ENCODE measurements at regions not wholly inside any gene's neighbourhood (a gene's known extent, or its start where the extent isn't known, plus 50 kb on each side); places are given as distances from the start of the nearest gene placed in this dataset.
A peak's percentile ranks its signal among the peaks of the same experiment; 100 is the strongest.

DNA sequence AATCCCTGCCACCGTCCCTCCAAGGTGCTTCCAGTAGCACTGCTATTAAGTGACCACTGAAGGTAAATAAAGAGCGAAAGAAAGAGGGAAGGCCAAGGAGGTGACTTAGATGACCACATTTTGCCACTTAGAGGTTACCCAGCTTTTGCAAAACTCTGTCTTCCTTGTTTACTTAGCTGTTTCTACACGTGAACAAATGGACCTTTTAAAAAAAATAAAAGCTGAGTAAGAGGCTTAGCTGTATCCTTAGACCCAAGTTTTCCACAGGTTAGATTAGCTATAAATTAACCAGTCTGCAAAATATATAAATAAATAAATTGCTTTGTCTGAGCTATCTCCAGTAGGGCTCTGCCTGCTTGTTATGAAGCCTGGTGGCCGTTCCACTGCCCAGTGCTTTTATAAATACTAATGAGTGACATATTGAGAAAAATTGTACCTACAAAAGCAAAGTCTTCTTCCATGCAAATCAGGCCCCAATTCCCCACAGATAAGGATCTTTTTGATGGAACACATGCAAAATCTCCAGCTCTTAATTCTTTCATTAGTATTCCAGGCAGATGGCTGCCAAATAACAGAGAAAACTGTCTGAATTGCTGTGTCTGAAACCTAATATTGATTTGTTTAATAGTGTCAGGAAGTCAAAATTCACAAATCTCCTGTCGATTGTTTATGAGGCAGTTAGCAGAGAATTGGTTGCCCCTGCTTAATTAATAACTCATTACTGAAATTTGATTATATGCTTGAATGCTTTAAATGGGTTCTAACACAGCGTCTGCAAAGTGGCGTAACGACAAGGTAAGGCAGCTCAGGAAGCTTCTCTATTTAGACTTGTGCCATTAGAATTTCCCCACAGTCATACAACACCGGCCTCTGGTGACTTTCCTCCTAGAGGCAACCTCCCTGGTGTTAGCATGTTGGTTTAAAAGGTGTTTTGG, 176.7 kb downstream of the EMX2 start:
- no peak for DNase-seq

DNA sequence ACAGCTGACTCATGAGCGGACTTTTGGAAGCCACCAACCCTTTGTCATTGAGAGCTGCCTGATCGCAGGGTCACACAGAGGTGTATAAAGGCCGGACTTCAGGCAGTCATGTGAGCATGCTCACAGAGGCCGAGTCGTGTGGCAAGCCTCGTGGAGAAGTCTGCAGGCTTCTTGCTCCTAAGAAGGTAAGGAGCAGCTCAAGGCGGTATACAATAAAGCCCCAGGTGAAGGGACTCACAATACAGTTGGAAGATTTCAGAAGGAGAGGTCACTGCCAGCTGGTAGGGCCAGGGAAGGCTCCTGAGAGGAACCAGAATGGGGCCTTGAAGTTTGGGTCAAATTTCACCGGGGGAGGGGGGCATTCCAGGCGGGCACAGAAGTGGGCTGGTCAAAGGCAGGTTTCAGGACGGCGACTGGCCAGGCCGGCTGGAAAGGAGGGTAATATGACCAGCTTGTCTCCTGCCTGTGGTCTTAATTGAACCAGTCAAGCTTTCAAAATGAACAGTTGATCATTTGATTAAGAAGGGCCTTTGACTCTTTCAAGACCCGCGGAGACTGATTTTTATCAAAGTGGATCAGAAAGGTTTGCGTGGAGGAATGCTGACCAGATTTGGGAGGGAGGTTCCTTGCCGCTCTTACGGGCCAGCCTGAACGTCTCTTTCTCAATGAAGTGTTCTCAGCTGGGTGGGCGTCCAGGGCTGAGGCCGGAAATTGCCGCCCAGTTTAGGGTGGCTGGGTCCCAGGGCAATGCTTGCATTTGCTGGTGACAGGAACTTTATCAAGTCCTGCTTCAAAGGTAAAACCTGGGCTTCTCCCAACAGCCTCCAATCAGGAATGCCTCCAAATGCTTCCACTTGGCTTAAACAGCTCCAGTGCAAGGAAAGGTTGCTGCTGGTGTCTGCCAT, 178.6 kb downstream of the EMX2 start:
- no peak for DNase-seq

DNA sequence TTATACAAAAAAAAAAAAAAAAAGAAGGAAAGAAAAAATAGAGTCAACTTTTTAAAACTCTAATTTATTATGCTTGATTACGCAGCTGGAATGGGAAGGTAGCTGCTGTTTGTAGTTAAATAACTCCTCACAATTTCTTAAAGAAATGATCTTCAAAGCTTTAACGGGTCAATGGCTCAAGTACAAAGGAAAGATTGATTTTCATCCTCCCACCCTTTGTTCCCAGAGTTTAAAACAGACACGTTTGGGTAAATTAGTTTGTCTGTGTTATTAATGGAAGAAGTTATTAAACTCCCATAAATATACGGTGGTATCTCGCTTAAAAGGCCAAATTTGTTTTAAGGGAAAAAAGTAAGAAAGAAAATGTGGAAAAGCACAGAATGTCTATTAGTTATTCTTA, 179.3 kb downstream of the EMX2 start:
- DNase-seq = no peak

DNA sequence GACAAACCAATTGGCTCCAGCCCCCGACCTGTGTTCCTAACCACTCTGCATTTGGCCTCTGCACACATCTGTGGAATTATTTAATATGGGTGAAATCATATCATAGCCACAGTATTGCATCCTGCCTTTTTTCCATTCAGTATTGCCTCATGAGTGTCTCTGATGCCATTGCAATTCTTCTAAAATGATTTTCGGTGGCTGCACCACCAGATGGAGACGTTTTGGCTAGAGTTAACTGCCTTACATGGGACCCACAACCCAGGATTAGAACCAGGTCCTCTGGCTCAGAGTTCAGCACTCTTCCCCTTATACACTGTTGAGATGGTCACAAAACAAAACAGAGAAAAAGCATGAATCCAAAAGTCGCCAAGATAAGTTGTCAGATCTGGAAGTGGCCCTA, 180.8 kb downstream of the EMX2 start:
- no peak for DNase-seq

DNA sequence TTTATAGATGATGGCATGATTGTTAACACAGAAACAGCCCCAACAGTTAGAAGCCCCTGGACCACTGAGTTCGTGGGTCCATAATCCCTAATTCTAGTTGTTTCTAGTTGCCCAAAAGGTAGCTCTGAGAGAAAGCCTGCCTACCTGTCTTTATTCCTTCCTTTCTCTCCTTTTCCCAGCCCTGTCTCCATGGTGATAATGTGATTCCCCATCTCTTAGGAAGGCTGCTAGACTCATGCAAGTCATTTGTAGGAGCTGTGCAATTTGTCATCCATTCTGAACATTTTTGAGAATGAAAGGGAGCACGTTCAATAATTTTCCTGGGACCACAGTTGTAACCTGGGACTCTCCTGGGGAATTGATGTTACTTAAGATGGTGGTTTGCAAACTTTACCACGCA, 183.4 kb downstream of the EMX2 start:
- DNase-seq = no peak

DNA sequence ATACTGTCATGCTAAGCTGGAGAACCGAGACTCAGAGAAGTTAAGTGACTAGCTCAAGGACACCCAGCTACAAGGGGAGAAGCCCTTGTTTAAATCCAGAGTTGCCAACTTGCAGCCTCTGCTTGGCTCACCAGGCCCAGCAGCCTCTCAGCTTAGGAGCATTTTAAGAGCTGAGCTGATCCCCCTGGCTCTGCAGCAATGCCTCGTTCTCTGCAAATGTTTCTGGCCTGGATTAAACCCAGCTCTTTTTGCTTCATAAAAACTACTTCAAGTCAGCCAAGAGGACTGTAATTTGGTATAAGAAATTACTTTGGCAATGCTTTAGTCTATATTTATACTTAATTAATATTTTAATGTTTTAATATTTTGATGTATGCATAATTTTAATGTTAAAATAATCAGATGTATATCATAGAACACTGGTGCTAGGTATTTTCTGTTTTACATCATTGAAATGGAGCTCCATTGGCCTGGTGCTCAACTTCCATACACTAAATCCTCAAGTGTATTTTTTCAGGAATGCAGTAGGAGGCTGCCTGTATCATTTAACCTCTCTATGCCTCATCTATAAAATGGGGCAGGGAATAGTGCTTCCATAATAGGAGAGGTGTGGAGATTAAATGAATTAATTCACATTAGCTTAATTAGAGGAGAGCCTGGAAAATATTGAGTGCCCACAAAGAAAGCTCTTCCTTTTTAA, 184.2 kb downstream of the EMX2 start:
- no peak for DNase-seq

DNA sequence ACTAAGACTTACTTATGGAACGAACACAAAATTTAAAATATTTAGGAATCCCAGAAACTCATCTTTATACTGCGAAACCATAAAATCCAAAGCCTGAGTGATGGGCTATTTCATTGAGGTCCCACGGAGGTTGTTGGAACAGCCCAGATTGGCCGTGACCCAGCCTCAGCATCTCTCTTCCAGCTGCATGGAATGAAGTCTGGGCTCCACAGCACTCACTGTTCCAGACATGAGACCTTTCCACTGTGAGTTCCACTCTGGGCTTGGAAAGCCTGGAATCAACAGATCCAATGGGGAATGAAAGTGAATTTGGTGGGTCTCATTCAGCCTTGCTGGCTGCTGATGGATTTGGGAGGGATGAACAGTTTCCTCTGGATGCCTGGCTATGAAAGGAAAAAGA, 184.9 kb downstream of the EMX2 start:
- DNase-seq = peak; percentile 24

DNA sequence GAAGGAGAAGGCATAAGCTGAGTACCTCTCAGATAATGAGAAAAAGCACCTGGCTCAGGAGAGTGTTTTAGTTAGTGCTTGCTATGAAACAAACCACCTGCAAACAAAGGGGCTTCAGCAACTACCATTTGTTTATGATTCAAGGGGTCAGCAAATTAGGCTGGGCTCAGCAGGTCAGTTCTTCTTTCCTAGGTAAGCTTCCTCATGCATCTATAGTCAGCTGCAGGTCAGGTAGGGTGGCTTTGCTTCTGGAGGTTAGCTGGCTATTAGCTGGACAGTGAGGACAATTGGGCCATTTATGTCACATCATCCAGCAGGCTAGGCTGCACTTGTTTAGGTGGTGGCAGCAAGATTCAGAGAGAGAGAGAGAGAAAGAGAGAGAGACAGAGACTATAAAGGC, 185.5 kb downstream of the EMX2 start:
- DNase-seq = no peak

DNA sequence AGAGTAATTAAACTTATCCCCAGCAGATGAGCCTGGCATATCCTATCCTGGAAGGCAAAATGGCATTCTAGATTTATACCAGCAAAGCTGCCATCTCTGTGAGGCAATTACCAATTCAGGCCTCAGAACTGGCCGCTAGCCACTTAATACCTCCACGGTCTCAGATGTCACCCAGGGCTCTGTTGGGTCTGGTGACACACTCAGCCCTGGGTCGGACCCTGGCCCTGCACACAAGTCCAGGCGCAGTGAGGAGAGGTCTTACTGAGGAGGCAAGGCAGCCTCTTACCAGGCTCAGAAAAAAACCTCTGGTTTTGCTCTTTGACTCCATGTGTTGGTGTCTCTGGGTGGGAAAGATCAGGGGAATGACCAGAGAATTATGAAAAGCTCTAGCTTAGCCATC, 186.6 kb downstream of the EMX2 start:
- DNase-seq = no peak

DNA sequence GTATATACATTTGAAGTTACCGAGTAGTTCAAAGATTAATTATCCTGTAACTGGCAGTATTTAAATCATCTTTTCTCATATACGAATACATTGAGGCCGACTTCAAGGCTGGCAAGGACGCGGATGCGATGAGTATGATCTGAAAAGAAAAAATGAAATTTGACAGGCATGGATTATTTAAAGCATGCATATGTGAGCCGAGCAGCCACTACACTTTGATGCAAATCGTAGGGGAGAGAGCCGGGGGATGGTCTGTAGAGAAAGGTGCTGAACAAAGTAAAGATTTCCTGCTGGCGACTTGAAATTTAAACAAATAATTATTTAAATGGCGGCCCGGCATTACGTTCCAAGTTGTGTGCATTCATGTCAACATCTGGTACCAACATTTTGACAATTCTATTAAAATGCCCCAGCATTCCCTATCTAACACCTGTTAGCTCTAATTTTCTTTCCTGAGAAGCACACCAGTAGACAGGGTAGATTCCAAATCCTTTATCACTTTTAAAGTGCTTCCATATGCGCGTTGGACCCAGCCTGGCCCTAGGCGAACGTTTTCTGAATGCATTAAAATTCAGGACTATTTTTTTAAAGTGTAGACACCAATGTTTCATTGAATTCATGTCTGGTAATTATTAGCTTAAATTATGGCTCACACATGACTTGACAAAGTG, 188.7 kb downstream of the EMX2 start:
- DNase-seq = no peak

DNA sequence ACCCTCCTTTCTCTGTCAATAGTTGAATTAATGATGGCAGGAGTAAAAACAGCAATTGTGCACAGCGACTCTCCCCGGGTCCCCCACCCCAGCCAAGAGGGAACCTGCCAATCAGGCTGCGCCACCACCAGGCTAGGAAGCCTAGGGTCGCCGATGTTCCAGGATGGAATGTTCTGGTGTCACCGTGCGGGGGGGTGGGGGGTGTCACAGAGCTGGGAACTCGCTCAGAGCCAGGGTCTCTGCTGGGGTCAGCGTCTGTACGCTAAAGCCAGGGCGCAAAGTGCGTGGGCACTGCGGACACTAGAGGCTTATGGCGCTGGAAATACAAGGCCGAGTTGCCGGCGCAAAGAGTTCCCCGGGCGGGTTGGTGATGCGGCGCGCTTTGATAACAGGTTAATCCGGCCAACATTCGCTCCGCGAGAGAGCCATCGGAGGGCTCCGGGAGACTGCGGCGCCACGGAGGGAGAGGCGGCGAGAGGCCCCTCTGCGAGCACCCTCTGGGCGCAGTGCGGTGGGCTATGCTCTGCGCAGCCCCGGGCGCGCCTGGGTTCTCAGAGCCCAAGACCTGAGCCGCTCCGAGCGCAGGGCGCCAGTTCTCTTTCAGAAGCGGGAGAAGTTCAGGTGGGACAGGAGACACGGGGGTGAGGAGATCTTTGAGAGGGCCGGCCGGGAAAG, 192.3 kb downstream of the EMX2 start:
- DNase-seq = no peak

DNA sequence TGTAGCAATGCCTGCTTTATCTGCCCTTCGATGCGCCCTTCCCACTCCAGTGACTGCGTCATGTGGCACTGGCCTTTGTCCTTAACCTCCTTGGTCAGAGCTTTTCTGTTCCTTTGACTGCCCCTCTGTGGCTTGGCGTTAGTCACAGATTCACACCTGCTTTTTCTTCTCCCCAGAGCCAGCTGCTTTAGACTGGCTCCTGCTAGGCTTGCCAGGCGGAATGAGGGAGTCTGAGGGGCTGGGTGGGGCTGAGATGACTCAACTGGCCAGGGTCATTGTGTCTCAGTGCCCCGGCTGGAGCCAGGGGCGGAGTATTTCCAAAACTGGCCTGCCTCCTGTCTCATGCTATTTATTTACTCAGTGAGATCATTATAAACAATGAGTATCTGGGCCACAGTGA, 194.1 kb downstream of the EMX2 start:
- no peak for DNase-seq

DNA sequence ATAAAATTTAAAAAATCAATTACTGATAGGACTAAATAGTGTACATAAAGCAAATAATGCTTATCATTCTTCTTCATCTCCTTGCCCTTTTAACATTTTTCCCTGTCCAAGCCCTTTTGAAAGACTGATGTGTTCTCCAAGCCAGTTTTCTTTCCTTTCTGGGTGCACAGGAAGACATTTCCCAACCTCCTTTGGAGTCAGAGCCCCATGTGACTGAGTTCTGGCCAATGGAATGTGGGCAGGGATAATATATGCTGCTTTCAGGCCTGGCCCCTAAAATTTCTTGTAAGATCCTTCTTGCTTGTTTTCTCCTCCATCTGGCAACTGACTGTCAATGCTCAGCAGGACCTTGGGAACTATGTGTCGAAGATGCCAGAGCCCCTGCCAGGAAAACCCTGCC, 197.5 kb downstream of the EMX2 start:
- DNase-seq = no peak

DNA sequence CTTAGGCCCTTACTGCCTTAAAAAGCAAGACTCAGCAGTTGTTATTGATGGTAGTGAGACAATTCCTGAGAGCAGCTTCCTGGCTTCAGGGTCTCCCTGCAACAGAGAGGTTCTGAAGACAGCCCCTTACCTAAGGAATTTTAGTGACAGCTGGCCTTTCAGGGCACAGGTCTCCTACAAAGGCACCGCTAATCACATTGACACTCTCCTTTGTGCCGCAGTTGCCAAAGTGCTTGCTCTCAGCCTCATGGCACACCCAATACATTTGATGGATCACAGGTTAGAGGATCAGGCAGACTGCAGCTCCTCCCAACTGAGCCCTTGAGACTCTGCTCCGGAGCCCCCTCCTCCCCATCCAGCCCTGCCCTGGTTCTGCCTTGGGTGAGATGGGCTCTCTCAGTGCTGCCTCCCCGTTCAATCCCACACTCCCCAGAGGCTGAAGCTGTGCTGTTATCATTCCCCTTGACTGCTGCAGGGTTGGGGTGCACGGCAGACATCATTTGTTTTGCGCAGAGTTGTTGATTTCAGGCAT, 198.2 kb downstream of the EMX2 start:
- no peak for DNase-seq

DNA sequence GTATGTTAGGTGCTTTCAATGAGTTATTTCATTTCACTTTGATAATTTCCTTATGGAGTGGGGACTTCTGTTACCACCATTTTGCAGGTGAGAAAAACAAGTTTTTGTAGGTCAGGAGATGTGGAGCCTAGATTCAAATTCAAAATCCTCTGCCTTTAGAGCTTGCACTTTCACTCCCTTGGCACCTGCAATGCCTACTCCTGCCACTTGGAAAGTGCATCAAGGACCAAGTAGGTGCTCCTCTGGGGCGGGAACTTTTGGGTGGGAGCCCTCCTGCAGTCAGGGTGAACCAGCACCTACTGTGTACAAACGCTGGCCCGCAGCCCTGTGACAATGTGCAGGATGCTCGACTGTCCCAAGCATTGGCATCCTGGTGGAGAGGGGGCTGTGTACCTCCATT, 199.0 kb downstream of the EMX2 start:
- DNase-seq = no peak

DNA sequence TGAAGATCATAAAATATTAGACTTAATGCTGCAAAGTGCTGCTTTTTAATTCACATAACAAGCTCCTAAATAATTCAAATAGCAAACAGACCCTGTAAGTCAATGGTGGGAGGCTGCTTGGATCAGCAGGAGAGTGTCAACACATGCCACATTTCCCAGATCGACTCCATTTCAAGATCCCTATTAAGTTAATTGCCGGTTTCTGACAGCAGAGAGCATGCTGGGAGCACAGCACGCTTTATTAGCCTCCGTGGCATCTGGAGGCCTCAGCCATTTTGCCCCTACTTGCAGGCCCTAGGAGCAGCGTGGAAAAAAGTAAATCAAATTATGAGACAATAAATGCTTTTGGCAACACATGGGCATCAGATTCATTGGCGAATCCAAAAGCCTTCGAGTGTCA, 201.0 kb downstream of the EMX2 start:
- no peak for DNase-seq

DNA sequence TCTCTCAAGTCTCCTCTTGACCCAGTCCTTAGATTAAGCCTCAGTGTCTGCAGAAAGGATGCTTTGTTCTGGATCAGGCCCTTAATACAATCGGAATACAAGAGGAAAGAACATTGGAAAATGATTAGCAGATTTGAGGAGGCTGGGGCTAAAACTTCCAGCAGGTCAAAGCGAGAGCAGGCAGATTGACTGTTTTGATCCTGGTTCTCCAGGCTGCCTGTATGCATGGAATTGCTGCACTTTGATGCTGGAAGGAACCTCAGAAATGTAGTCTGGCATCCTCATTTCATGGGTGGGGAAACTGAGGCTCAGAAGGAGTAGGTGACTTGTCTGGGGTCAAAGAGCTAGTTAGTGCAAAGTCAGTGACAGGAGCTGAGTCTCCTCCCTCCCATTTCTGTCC, 202.8 kb downstream of the EMX2 start:
- no peak for DNase-seq

DNA sequence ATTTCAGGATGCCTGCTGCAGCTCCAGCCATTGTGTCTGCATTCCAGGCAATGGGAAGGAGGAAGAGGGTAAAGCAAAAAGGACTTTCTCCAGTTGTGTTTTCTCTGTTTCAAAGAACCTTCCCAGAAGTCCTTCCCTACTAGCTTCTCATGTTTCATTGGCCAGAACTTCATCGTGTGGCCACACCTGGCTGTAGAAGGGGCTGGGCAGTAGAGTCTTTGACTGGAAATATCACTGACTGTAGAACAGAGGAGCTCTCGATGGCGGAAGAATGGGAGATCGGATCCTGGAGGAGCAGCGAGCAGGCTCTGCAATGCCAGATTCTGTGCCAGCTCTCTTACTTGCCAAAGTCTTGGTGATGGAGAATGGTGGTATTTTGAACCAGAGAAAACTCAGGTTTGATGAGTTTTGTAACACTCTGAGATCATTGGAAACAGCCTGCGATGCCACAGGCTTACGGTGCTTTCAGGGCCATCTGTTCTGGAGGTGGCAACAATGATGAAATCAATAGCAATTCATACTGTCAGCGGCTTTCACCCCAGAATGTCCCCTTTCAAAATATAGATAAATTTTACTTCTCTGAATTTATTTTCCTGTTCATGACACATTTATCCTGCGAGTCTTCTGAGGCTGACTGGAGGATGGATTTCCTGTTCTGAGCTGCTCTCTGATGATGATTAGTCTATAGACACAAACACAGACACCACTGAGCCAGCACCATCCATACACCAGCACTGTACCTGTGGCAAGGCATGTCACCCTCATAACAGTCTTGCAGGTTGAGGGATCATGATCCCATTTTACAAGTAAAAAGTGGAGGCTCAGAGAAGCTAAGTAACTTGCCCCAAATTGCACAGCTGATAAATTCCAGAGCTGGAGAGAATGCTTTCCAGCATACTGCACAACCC, 204.2 kb downstream of the EMX2 start:
- DNase-seq = no peak

DNA sequence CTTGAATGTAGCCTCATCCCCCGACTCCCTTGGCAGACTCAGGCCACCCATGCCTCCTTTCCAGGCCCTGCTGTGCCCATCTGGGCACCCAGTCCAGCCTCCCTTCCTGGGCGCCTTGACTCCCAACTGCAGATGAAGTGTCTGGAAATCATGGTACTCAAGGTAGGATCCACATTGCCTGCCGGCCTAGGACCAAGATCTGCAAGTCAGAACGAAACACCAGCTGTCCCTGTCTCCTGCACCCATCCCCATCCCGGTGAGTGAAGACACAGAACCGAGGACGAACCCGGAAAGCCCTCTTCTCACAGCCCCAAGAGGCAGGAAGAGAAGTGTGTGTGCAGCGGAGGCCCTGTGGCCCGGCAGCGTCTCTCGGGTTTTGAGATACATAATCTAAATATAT, 205.1 kb downstream of the EMX2 start:
- DNase-seq = no peak

DNA sequence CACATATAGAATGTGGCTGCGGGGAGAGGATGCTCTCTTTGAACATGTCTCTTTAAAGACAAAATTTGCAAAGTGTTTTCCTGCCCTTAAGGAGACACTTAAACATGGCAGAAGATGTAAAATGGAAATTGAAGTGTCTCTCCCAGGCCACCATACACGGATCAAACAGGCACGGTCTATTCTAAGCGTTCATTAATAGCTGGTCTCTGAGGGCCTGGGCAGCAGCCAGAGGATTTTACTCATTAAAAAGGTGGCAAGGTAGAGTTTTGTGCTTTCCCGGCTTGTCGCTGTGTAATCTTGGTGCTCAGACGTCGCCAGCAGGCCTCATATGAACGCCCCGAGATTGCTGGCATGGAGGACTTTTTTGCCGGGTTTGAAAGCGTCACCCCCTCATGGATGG, 205.5 kb downstream of the EMX2 start:
- DNase-seq = no peak
